Upper lobe of left lung (tissue), 6 donors: ENCODE measurements at regions not wholly inside any gene's neighbourhood (a gene's known extent, or its start where the extent isn't known, plus 50 kb on each side); places are given as distances from the start of the nearest gene placed in this dataset.

Experiments
- ATAC-seq, 2 donors: fragments of 200-7000 bp; cut with Tn5 transposase; one replicate each; pipeline ENCODE4 v1.9.1; 2022; ENCODE audit warnings: mild to moderate bottlenecking in 2 of 2, moderate library complexity in 2 of 2; ENCODE audit not compliant: low FRiP score in 2 of 2
- DNase-seq, 2 donors: peaks; one replicate each; pipeline ENCODE4 v3.0.0-alpha.2; 2019 to 2020
- H3K27ac ChIP-seq, 4 donors: fragments of 200-600 bp; sonication (generic); one replicate each; pipeline ENCODE4 v1.5.1; 2016 to 2019
- H3K27me3 ChIP-seq, 4 donors: fragments of 200-600 bp; sonication (generic); one replicate each; pipeline ENCODE4 v1.5.1; 2017 to 2019
- H3K36me3 ChIP-seq, 4 donors: fragments of 200-600 bp; sonication (generic); one replicate each; pipeline ENCODE4 v1.5.1; 2016 to 2019
- H3K4me1 ChIP-seq, 4 donors: fragments of 200-600 bp; sonication (generic); one replicate each; pipeline ENCODE4 v1.5.1; 2018 to 2019
- H3K4me3 ChIP-seq, 4 donors: fragments of 200-600 bp; sonication (generic); one replicate each; pipeline ENCODE4 v1.5.1; 2017 to 2019; ENCODE audit warnings: mild to moderate bottlenecking in 2 of 4, moderate library complexity in 1 of 4
- H3K9me3 ChIP-seq, 4 donors: fragments of 200-600 bp; sonication (generic); one replicate each; pipeline ENCODE4 v1.5.1; 2018 to 2019
- CTCF ChIP-seq, 6 experiments: fragments of 450-650 bp in 4 of 6; fragments of 200-600 bp in 2 of 6; sonication (generic) in 2 of 6; IDR thresholded peaks; one replicate each; pipeline ENCODE4 v1.5.1; 2016 to 2019; ENCODE audit warnings: antibody characterized with exemption in 6 of 6
- EP300 ChIP-seq, 4 donors: sonication (generic); formaldehyde crosslinking; IDR thresholded peaks; one replicate each; pipeline ENCODE4 v1.5.1; 2017; ENCODE audit warnings: antibody characterized with exemption in 4 of 4, control low read depth in 2 of 4
- POLR2A ChIP-seq, 4 donors: fragments of 450-650 bp; IDR thresholded peaks; one replicate each; pipeline ENCODE4 v1.5.1; 2016 to 2017; ENCODE audit warnings: antibody characterized with exemption in 4 of 4, mild to moderate bottlenecking in 2 of 4
- POLR2AphosphoS5 ChIP-seq, 2 donors: sonication (generic); formaldehyde crosslinking; IDR thresholded peaks; one replicate each; pipeline ENCODE4 v1.5.1; 2017; ENCODE audit warnings: antibody characterized with exemption in 2 of 2
- WGBS, 2 donors: methylation state at CpG; one replicate each; pipeline ENCODE4 v1.1.5; 2017 to 2018; 5-methylcytosine and 5-hydroxymethylcytosine counted together
- donor health status: DM: no; HTN: no; CAD: no; lungs with moderate emphysema.
- donor health status: DM: no; HTN: yes; CAD: no; lungs with severe emphysema.

GRCh38 chr2:14136030-14136429, 496.5 kb upstream of the LRATD1 start:
- Histone ChIP-seq H3K36me3 (no peaks in the 10 kb centered on the region), H3K4me1 (no peaks in the 10 kb centered on the region), H3K9me3 (no peaks in the 10 kb centered on the region), H3K4me3 (no peak overlapping the region), H3K27ac (no peak overlapping the region), H3K27me3 (no peaks in the 10 kb centered on the region)
- ATAC-seq (no peak), DNase-seq (no peak)
- WGBS, 2 donors, result 87 to 90% methylated on average over 2 of the region's 2 CpGs
- TF ChIP-seq EP300 (IDR thresholded peaks at IDR 0.05), result no peak
- no peak for TF ChIP-seq POLR2A (IDR thresholded peaks at IDR 0.05)
- TF ChIP-seq POLR2AphosphoS5 (IDR thresholded peaks at IDR 0.05), result no peak
- no peak for TF ChIP-seq CTCF (IDR thresholded peaks at IDR 0.05)

- Histone ChIP-seq H3K4me1 (no peaks in the 10 kb centered on the region), H3K4me3 (no peak overlapping the region), H3K27ac (no peak overlapping the region), H3K27me3 (no peaks in the 10 kb centered on the region), H3K9me3 (no peaks in the 10 kb centered on the region), H3K36me3 (no peaks in the 10 kb centered on the region)
- ATAC-seq (no peak), DNase-seq (no peak)
- TF ChIP-seq POLR2AphosphoS5 (IDR thresholded peaks at IDR 0.05), result no peak
- no peak for TF ChIP-seq CTCF (IDR thresholded peaks at IDR 0.05)
- TF ChIP-seq EP300 (IDR thresholded peaks at IDR 0.05), result no peak
- TF ChIP-seq POLR2A (IDR thresholded peaks at IDR 0.05), result no peak
- WGBS, 2 donors, result 66 to 68% methylated on average over 2 of the region's 2 CpGs
Measured at GRCh38 chr2:14137643-14138042, 494.9 kb upstream of the LRATD1 start.

GRCh38 chr2:14140009-14140550, 492.4 kb upstream of the LRATD1 start:
- TF ChIP-seq EP300 (IDR thresholded peaks at IDR 0.05), result no peak
- TF ChIP-seq CTCF (IDR thresholded peaks at IDR 0.05), result no peak
- TF ChIP-seq POLR2AphosphoS5 (IDR thresholded peaks at IDR 0.05), result no peak
- no peak for TF ChIP-seq POLR2A (IDR thresholded peaks at IDR 0.05)
- Histone ChIP-seq H3K4me3 (no peak overlapping the region), H3K9me3 (no peaks in the 10 kb centered on the region), H3K27ac (no peak overlapping the region), H3K36me3 (no peaks in the 10 kb centered on the region), H3K4me1 (no peaks in the 10 kb centered on the region), H3K27me3 (no peaks in the 10 kb centered on the region)
- WGBS, 2 donors, result 79 to 80% methylated on average over 6 of the region's 6 CpGs
- ATAC-seq (no peak), DNase-seq (no peak)

- DNase-seq (no peak), ATAC-seq (no peak)
- H3K27me3 ChIP-seq, result no peaks in the 10 kb centered on the region
- TF ChIP-seq CTCF (IDR thresholded peaks at IDR 0.05) (no peak), EP300 (IDR thresholded peaks at IDR 0.05) (no peak), POLR2AphosphoS5 (IDR thresholded peaks at IDR 0.05) (no peak), POLR2A (IDR thresholded peaks at IDR 0.05) (no peak)
- H3K4me3 ChIP-seq, result no peak overlapping the region
- no peak overlapping the region for H3K27ac ChIP-seq
- no peaks in the 10 kb centered on the region for H3K36me3 ChIP-seq
- no peaks in the 10 kb centered on the region for H3K9me3 ChIP-seq
- no peaks in the 10 kb centered on the region for H3K4me1 ChIP-seq
Measured at GRCh38 chr2:14143435-14143834, 489.1 kb upstream of the LRATD1 start.

GRCh38 chr2:14148216-14148615, 484.3 kb upstream of the LRATD1 start:
- DNase-seq (no peak), ATAC-seq (no peak)
- Histone ChIP-seq H3K36me3 (no peaks in the 10 kb centered on the region), H3K27ac (no peak overlapping the region), H3K4me3 (no peak overlapping the region), H3K27me3 (no peaks in the 10 kb centered on the region), H3K4me1 (no peaks in the 10 kb centered on the region), H3K9me3 (no peaks in the 10 kb centered on the region)
- WGBS, 2 donors, result 43 to 50% methylated on average over 1 of the region's 1 CpG
- TF ChIP-seq POLR2A (IDR thresholded peaks at IDR 0.05) (no peak), CTCF (IDR thresholded peaks at IDR 0.05) (no peak), EP300 (IDR thresholded peaks at IDR 0.05) (no peak), POLR2AphosphoS5 (IDR thresholded peaks at IDR 0.05) (no peak)
